ENCODE measurements at regions not wholly inside any gene's neighbourhood (a gene's known extent, or its start where the extent isn't known, plus 50 kb on each side); places are given as distances from the start of the nearest gene placed in this dataset.

DNA sequence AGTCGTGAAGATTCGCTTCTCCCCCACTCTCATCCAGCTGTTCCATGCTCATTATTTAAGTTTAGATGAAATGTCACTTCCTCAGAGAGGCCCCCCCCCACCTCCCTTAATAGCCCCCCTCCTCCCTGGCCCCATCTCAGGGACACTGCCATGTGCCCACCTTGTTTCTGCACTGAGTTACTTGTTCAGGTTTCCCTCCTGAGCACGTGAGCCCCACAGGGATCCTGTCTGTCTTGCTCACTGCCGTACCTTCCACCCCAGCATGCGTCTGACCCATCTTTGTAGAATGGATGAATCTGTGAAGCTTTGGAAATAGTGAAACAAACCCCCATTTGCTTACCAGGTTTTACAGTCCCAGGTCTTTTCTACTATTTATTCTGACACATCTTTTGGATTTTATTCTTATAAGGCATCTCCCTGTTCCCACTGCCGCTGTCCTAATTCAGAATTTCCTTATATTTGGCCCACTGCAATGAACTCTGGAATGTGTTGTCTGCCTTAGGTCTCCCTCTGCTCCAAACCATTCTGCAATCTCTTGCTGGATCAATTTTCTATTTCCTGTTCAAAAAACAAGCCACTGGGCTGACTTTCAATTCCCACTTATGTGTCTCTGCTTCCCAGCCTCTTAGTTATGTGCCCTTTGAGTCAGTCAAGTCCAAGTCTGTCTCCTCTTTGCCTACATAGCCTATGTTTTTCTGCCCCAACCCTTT lies 136.5 kb upstream of the ECI2 start:
- TF ChIP-seq, protein P1, sequence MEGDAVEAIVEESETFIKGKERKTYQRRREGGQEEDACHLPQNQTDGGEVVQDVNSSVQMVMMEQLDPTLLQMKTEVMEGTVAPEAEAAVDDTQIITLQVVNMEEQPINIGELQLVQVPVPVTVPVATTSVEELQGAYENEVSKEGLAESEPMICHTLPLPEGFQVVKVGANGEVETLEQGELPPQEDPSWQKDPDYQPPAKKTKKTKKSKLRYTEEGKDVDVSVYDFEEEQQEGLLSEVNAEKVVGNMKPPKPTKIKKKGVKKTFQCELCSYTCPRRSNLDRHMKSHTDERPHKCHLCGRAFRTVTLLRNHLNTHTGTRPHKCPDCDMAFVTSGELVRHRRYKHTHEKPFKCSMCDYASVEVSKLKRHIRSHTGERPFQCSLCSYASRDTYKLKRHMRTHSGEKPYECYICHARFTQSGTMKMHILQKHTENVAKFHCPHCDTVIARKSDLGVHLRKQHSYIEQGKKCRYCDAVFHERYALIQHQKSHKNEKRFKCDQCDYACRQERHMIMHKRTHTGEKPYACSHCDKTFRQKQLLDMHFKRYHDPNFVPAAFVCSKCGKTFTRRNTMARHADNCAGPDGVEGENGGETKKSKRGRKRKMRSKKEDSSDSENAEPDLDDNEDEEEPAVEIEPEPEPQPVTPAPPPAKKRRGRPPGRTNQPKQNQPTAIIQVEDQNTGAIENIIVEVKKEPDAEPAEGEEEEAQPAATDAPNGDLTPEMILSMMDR (conservative IDR thresholded peaks at IDR 0.05 in 1 of 2, IDR thresholded peaks at IDR 0.05 in 1 of 2; ENCODE audit: extremely low read depth in 1 of 2, insufficient read depth in 1 of 2, low read depth in 1 of 2, low read length in 2 of 2) = no peak
- TF ChIP-seq EZH2 (IDR thresholded peaks at IDR 0.05; ENCODE audit: borderline replicate concordance, low read length) = no peak
